ENCODE measurements at regions not wholly inside any gene's neighbourhood (a gene's known extent, or its start where the extent isn't known, plus 50 kb on each side); places are given as distances from the start of the nearest gene placed in this dataset.
"Not testable (repeated sequence)": the region's sequence is repeated elsewhere in the genome, so short reads cannot be mapped to it uniquely, and the experiment has no call there.

GRCh38 chr10:9913876-9914514 is 1103.7 kb upstream of the CELF2 start:
- DNase-seq, result no peak

- no peak for DNase-seq
Observed at GRCh38 chr10:9921544-9921943, 1096.1 kb upstream of the CELF2 start.

GRCh38 chr10:9922126-9922870 is 1095.4 kb upstream of the CELF2 start:
- DNase-seq, result no peak

GRCh38 chr10:9926003-9926402 is 1091.7 kb upstream of the CELF2 start:
- DNase-seq, result no peak

- DNase-seq, result no peak
Observed at GRCh38 chr10:9926881-9927280, 1090.8 kb upstream of the CELF2 start.

GRCh38 chr10:9939716-9940115 is 1078.0 kb upstream of the CELF2 start:
- no peak for DNase-seq

- DNase-seq, result no peak
Observed at GRCh38 chr10:9944690-9945089, 1073.0 kb upstream of the CELF2 start.

GRCh38 chr10:9950070-9950469 is 1067.6 kb upstream of the CELF2 start:
- DNase-seq, result no peak

GRCh38 chr10:9951481-9952257 is 1066.0 kb upstream of the CELF2 start:
- no peak for DNase-seq

- no peak for DNase-seq
Observed at GRCh38 chr10:9957351-9957750, 1060.3 kb upstream of the CELF2 start.

- DNase-seq, result not testable (repeated sequence)
Observed at GRCh38 chr10:9957876-9958275, 1059.8 kb upstream of the CELF2 start.

- no peak for DNase-seq
Observed at GRCh38 chr10:9965341-9965740, 1052.3 kb upstream of the CELF2 start.

- no peak for DNase-seq
Observed at GRCh38 chr10:9986786-9987185, 1030.9 kb upstream of the CELF2 start.

GRCh38 chr10:9987197-9987596 is 1030.5 kb upstream of the CELF2 start:
- no peak for DNase-seq

GRCh38 chr10:9992661-9993060 is 1025.0 kb upstream of the CELF2 start:
- DNase-seq, result no peak

GRCh38 chr10:9994131-9994530 is 1023.5 kb upstream of the CELF2 start:
- no peak for DNase-seq

- no peak for DNase-seq
Observed at GRCh38 chr10:9999627-10000026, 1018.0 kb upstream of the CELF2 start.

GRCh38 chr10:10007957-10008356 is 1009.7 kb upstream of the CELF2 start:
- DNase-seq, result no peak

GRCh38 chr10:10010397-10010796 is 1007.3 kb upstream of the CELF2 start:
- DNase-seq, result no peak

- DNase-seq, result no peak
Observed at GRCh38 chr10:10014846-10015245, 1002.8 kb upstream of the CELF2 start.

- no peak for DNase-seq
Observed at GRCh38 chr10:10017716-10018115, 1000.0 kb upstream of the CELF2 start.

GRCh38 chr10:10020945-10021344 is 996.7 kb upstream of the CELF2 start:
- no peak for DNase-seq

- no peak for DNase-seq
Observed at GRCh38 chr10:10032991-10033390, 984.7 kb upstream of the CELF2 start.

GRCh38 chr10:10038348-10038747 is 979.3 kb upstream of the CELF2 start:
- no peak for DNase-seq
